ENCODE measurements at regions not wholly inside any gene's neighbourhood (a gene's known extent, or its start where the extent isn't known, plus 50 kb on each side); places are given as distances from the start of the nearest gene placed in this dataset.

GRCh38 chr15:93865586-93865985 is 365.8 kb upstream of the MCTP2 start (continued):
- no peak for TF ChIP-seq EZH2phosphoT487 (IDR thresholded peaks at IDR 0.05; ENCODE audit: borderline replicate concordance)
- TF ChIP-seq FOSL1 (IDR thresholded peaks at IDR 0.05; ENCODE audit: low read depth) = no peak
- no peak for TF ChIP-seq MAX (IDR thresholded peaks at IDR 0.05)

GRCh38 chr15:93862791-93863190 is 368.6 kb upstream of the MCTP2 start:
- Histone ChIP-seq H3K36me3 (ENCODE audit: control insufficient read depth in 1 of 2, insufficient read depth in 2 of 2, low read length in 2 of 2) (no peaks in the 10 kb centered on the region), H4K20me1 (ENCODE audit: insufficient read depth) (no peaks in the 10 kb centered on the region), H3K9me2 (ENCODE audit: insufficient read depth) (no peaks in the 10 kb centered on the region), H3K9me3 (ENCODE audit: control insufficient read depth in 1 of 2, insufficient read depth in 1 of 2, low read depth in 1 of 2, low read length in 2 of 2) (peaks cover 0 to 16% of the 10 kb centered on the region in 2 experiments; a peak in 1 of 4 replicates), H2AFZ (ENCODE audit: low read depth, low read length, poor library complexity, severe bottlenecking) (no peak overlapping the region), H3K27me3 (ENCODE audit: insufficient read depth, low read length) (no peaks in the 10 kb centered on the region), H3K4me1 (ENCODE audit: control insufficient read depth in 1 of 2, insufficient read depth in 2 of 2, low read length in 2 of 2) (no peaks in the 10 kb centered on the region), H3K4me2 (ENCODE audit: low read length) (no peak overlapping the region), H3K9ac (ENCODE audit: low read length) (no peak overlapping the region), H3K4me3 (replicated peaks in 1 of 2; ENCODE audit: low read depth in 1 of 2, low read length in 2 of 2) (no peak overlapping the region), H3K27ac (ENCODE audit: low read depth, low read length) (no peak overlapping the region), H3K79me2 (ENCODE audit: insufficient read depth, low read length) (no peaks in the 10 kb centered on the region)
- ChIA-PET CTCF (no interaction called here), RAD21 (ENCODE audit: low non-redundant PET in 1 of 2, low total read pairs in 2 of 2, uncharacterized antibody in 2 of 2, unreplicated experiment in 2 of 2) (no interaction called here), POLR2A (no interaction called here)
- TF ChIP-seq SRF (IDR thresholded peaks at IDR 0.05; ENCODE audit: low read depth) = no peak
- no peak for TF ChIP-seq YY1 (IDR thresholded peaks at IDR 0.05; ENCODE audit: extremely low read depth, insufficient replicate concordance, low read depth, low read length)
- no peak for TF ChIP-seq TCF7L2 (IDR thresholded peaks at IDR 0.05; ENCODE audit: borderline replicate concordance, extremely low read depth, insufficient read depth, insufficient read length)
- TF ChIP-seq CBX3 (IDR thresholded peaks at IDR 0.05; ENCODE audit: low read depth) = no peak
- intact Hi-C loops (cut with micrococcal nuclease) = no loop called here
- DNase-seq (ENCODE audit: low read depth, low spot score) (no peak), ATAC-seq (no peak)
- no TSS peak for BruUV-seq (replicated peaks)

- no peak overlapping the region for H3K4me2 ChIP-seq (ENCODE audit: low read length)
- ATAC-seq (no peak), DNase-seq (ENCODE audit: low read depth, low spot score) (no peak)
- H3K79me2 ChIP-seq (ENCODE audit: insufficient read depth, low read length) = no peaks in the 10 kb centered on the region
- no TSS peak for BruUV-seq (replicated peaks)
- no peaks in the 10 kb centered on the region for H4K20me1 ChIP-seq (ENCODE audit: insufficient read depth)
- no peak overlapping the region for H3K4me3 ChIP-seq (replicated peaks in 1 of 2; ENCODE audit: low read depth in 1 of 2, low read length in 2 of 2)
- H3K4me1 ChIP-seq (ENCODE audit: control insufficient read depth in 1 of 2, insufficient read depth in 2 of 2, low read length in 2 of 2) = no peaks in the 10 kb centered on the region
- H2AFZ ChIP-seq (ENCODE audit: low read depth, low read length, poor library complexity, severe bottlenecking) = no peak overlapping the region
- peaks cover 0 to 14% of the 10 kb centered on the region in 2 experiments; a peak in 1 of 4 replicates for H3K9me3 ChIP-seq (ENCODE audit: control insufficient read depth in 1 of 2, insufficient read depth in 1 of 2, low read depth in 1 of 2, low read length in 2 of 2)
- no peak overlapping the region for H3K9ac ChIP-seq (ENCODE audit: low read length)
- ChIA-PET POLR2A (no interaction called here), CTCF (no interaction called here), RAD21 (ENCODE audit: low non-redundant PET in 1 of 2, low total read pairs in 2 of 2, uncharacterized antibody in 2 of 2, unreplicated experiment in 2 of 2) (no interaction called here)
- no peak overlapping the region for H3K27ac ChIP-seq (ENCODE audit: low read depth, low read length)
- no peaks in the 10 kb centered on the region for H3K36me3 ChIP-seq (ENCODE audit: control insufficient read depth in 1 of 2, insufficient read depth in 2 of 2, low read length in 2 of 2)
- H3K27me3 ChIP-seq (ENCODE audit: insufficient read depth, low read length) = no peaks in the 10 kb centered on the region
- intact Hi-C loops (cut with micrococcal nuclease) = no loop called here
- H3K9me2 ChIP-seq (ENCODE audit: insufficient read depth) = no peaks in the 10 kb centered on the region
- TF ChIP-seq ATF3 (IDR thresholded peaks at IDR 0.05) (no peak), CBX3 (IDR thresholded peaks at IDR 0.05; ENCODE audit: low read depth) (no peak), ZFX (IDR thresholded peaks at IDR 0.05) (no peak), POLR2AphosphoS5 (IDR thresholded peaks at IDR 0.05; ENCODE audit: low read depth, low read length) (no peak), SIN3A (IDR thresholded peaks at IDR 0.05; ENCODE audit: low read depth) (no peak), RAD21 (IDR thresholded peaks at IDR 0.05; ENCODE audit: low read depth) (no peak), SRF (IDR thresholded peaks at IDR 0.05; ENCODE audit: low read depth) (no peak), SP1 (IDR thresholded peaks at IDR 0.05; ENCODE audit: low read depth) (no peak), YY1 (IDR thresholded peaks at IDR 0.05; ENCODE audit: extremely low read depth, insufficient replicate concordance, low read depth, low read length) (no peak), POLR2A (IDR thresholded peaks at IDR 0.05; ENCODE audit: borderline replicate concordance, extremely low read depth, insufficient read depth, insufficient read length) (no peak), JUND (IDR thresholded peaks at IDR 0.05) (no peak), REST (IDR thresholded peaks at IDR 0.05; ENCODE audit: low read depth) (no peak), EGR1 (IDR thresholded peaks at IDR 0.05; ENCODE audit: low read depth) (no peak)
Measured at GRCh38 chr15:93861956-93862741, 369.2 kb upstream of the MCTP2 start.
